SK-N-MC (cell line): ENCODE measurements at regions not wholly inside any gene's neighbourhood (a gene's known extent, or its start where the extent isn't known, plus 50 kb on each side); places are given as distances from the start of the nearest gene placed in this dataset.

Source experiments
- EZH2 ChIP-seq: fragments of 200-600 bp; sonication (generic); IDR thresholded peaks from one replicate; pipeline ENCODE4 v1.6.1; 2017; ENCODE audit warnings: antibody characterized with exemption
- FOXP2 ChIP-seq: optimal IDR thresholded peaks from 2 replicates; pipeline ENCODE3; 2011; ENCODE audit warnings: mild to moderate bottlenecking, moderate library complexity; ENCODE audit not compliant: insufficient read depth; ENCODE audit errors: extremely low read length, control extremely low read depth
- POLR2AphosphoS5 ChIP-seq: IDR thresholded peaks from 2 replicates; pipeline ENCODE4 v1.6.1; 2012; ENCODE audit warnings: mild to moderate bottlenecking, low read depth, low read length, borderline replicate concordance

- TF ChIP-seq POLR2AphosphoS5: no peak
- no peak for TF ChIP-seq EZH2
- no peak for TF ChIP-seq FOXP2
Measured at GRCh38 chr12:131499160-131499863, 211.6 kb upstream of the SFSWAP start.
